ENCODE measurements at regions not wholly inside any gene's neighbourhood (a gene's known extent, or its start where the extent isn't known, plus 50 kb on each side); places are given as distances from the start of the nearest gene placed in this dataset.

DNA sequence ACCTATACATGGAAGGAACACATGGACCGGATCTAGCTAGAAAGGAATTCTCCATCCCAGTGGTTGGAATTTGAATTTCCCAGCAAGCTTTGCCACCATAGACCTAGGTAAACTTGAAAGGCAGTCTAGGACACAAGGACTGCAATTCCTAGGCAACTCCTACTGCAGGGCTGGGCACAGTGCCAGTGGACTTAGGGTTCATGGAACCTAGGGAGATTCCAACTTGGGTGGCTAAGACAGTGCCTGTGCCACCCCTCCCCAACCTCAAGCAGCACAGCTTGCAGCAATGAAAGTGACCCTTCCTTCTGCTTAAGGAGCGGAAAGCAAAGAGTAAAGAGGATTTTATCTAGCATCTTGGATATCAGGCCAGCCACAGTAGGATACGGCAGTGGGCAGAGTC is 663.3 kb downstream of the ELAVL2 start:
- no peak for DNase-seq

DNA sequence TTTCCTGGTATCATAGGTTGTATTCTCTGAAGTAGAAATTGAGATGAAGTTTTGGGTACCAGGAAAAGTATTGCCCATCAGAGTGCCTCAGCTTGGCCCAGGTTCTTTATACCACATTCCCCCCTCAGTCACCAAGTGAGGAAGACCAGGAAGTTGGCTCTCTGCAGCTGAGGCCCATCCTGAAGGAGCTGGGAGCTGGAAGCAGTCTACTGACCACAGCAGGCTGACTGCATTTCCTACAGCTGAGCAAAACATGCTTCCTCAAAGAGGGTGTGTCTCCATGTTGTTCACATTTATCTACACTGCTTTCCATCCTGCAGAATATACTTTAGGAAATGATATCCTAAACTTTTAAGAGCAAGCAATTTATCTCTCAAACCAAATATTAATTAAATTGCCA is 654.6 kb downstream of the ELAVL2 start:
- DNase-seq: no peak

DNA sequence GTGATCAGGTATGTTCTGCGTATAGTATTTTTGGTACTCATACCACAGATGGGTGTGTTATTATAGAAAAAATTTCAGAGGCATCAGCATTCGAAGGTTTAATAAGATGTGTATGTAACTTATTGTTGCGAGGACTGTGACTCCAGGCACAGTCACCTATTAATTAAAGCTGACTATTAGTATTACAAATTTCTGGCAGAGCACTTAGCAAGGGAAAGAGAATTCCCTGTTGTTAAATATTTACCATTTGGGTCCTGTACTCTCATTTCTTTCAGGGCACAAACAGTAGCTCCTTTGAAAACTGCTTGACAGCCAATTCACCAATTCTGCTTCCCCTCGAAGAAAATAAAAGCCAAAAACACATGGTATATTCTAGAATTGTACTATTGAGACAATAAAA is 653.8 kb downstream of the ELAVL2 start:
- DNase-seq: no peak

DNA sequence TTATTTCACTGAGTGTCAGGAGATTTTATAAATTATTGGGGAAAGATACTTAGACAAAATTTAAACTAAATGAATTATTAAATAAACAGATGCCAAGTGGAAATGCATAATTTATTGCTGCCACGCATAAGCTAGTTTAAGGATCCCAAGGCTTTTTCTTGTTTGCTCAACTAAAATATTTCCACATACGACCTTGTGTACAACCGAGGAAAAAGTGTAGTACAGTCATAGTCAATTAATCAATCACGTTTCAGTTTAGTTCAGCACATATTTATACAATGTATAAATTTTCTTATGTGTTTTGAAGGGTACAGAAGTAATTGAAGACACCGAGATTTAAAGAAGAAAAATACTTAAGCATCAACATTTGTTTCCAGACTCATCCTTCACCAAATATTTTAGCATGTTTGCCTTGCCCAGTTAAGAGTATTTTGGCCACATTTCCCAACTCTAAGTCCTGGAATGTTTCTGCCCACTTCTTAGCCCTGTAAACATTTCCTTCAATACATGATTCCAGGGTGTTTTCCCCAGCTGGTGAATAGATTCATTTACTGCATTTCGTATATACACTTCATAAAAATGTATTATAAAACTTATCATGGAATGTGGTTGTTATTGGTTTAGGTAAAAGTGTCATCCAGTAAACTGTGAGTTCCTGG is 652.9 kb downstream of the ELAVL2 start:
- DNase-seq: no peak

DNA sequence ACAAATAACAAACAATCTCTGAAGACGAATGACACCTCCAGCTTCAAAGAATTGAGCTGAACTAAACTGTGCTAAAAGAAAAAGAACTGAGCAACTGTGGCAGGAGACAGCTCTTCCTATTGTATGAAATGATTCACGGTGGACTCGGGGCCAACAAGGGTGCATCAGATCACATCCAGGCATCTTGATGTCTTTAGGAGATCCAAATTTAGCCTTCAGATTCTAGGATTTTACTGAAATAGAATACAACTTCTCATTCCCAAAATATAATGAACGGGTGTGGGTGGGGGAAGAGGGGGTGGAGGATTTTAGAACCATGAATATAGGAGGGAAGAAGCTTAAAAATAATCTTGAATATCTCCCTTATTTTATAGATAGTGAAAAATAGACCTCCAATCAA is 631.8 kb downstream of the ELAVL2 start:
- no peak for DNase-seq

DNA sequence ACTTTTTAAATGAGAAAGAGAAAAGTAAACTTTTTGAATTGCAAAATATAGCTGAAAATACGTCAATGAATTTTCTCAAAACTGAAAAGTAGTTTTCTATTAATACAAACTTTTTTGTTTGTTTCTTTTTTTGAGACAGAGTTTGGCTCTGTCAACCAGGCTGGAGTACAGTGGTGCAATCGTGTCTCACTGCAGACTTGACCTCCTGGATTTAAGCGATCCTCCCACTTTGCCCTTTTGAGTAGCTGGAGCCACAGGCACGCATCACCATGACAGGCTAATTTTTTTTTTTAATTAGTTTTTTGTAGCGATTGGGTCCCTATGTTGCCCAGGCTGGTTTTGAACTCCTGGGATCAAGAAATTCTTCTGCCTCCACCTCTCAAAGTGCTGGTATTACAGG is 610.4 kb downstream of the ELAVL2 start:
- no peak for DNase-seq

DNA sequence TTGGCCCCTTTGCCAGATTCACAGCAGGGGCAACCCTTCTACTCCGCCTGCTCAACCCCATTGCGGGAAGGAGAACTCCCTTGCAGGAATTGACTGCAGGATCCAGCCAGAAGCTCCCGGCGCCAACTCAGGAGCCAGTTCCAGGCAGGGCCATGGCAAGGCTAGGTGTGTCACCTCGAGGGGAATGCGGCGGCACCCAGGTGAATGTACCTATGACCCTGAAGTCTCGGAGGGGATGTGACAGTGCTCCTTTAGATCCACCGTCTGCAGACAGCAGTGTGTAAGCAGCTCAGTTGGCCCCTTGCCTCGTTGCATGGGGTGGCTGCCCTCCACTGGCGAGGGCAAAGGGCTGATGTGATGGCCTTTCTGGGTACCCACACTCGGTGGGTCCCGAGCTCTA is 606.6 kb downstream of the ELAVL2 start:
- no peak for DNase-seq

DNA sequence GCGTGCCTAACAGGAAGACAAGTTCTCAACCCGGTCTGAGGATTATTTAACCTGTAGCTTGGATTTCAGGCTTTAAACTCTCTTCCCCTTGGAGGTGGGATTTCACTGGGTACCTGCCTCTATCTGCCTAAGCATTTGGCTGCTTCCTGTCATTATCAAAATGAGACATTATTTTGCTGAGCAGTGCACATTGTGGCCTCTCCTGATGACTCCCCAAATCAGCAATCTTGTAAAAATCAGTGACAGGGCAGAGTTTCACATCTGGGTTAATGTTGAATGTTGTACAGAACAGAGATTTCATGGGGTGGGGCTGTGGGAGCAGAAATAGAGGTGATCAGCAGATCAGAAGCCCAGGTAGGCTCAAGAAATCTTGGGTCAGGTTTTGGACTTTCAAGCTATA is 605.9 kb downstream of the ELAVL2 start:
- DNase-seq: no peak

DNA sequence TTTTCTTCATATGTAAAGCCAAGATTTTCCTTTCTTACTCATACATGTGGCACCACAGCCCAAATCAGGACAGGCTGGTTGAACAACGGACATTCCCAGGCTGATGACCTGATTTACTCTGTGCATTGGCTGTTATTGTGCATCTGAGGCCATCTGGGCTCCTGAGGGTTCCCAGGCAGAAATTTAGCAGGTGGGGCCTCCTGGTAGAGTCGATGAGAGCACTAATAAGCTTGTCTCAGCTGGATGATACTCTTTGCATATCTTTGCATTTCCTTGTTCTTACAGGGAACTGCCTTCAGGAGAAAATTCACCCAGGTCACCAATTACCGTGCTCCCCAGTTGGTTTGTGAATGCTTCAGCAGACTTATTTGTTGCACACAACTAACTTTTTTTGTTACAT is 605.1 kb downstream of the ELAVL2 start:
- no peak for DNase-seq

DNA sequence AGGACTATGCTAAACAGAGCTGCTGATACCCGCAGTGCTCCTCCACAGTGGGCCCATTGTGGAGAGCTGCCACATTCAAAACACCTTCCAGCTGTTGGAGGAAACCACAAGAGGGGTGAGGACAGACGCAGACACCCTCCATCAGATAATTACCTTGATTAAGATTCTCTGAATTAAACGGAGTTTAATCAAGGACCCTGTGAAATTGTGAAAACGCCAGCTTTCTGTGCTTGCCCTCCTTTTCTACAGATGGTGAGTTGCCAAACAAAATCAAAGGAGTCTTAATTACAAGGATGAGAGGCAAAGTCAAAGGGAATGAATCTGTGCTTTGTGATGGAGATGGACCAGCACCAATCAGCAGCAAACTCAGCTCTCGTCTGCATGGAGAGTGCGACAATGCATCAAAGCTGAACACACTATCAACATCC is 596.1 kb downstream of the ELAVL2 start:
- no peak for DNase-seq

DNA sequence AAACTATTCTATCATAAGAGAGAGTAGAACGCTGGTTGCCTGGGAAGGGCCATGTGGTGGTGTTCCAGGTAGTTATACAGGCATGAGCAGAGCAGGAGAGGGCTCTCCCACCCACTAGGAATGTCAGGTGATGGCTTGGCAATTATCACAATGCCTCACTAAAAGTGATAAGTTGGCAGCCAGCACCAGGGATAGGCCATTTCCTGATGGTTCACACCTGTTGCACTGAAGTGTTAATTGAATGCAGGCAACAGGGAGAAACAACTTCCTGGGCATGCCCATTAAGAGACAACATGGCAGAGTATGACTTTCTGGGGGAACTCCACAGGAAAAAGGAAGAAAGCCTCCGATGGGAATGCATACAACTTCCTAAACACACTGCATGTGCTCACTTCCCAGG is 593.2 kb downstream of the ELAVL2 start:
- DNase-seq: no peak

DNA sequence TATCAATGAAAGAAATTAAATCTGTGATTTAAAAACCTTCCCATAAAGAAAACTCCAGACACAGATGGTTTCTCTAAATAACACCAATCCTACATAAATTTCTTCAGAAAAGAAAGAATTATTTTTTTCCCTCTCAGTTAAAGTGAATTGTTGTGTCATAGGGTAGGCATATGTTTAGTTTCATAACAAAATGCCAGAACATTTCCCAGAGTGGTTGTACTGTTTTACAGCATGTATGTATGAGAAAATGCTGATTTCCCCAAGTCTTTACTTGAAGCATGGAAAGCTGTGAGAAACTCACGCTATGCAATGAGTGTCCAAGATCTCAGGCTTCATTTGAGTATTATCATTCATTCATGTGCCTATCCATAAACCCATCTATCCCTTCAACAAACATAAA is 582.5 kb downstream of the ELAVL2 start:
- DNase-seq: no peak

DNA sequence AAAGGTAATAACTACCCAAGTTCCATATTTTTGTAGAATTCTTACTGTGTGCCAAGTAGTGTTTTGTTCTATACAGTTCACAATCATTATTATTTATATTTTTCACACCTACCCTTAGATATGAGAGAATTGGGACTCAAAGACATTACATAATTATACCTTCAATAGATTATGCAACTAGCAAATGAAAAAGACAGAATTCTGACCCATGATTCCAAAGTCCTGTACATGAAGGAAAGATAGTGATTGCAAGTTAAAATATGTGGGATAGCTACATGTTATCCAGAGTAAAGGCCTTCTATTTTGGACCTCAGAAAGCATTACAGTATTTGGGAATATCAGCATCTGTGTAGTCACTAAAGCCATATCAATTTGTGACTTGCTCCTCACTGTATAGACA is 581.0 kb downstream of the ELAVL2 start:
- no peak for DNase-seq

DNA sequence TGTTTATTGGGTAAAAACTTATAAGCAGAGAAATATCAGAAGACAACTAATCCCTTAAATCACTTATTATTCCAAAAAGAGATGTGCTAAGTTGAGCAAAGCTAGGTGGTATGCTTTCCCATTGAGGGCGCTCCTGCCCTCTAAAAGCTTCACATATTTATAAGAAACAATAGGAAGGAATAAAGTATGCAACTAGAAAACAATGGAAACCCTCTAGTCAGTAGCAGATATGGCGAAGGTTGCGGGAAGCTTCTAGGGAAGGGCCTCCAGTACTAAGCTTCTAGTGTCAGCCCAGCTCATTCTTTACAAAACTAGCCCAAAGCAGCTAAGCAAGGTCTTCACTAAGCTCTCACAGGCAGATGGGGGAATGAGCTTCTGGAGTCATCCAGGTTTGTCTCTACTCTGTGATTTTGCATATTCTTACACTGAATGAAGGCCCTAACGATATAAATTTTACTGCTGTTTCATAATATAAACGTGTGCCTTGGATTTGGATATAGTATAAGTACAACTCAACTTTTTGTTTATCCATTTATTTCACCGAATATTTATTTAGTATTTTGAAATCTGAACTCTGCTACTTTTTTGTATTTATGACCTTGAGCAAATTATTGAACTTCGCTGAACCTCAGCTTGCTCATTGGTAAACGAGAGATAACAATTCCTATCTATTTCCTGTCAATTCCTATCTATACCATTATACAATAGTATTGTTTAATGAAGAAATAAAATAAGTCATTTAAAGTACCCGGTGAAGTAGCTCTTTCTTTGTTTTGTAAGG is 571.4 kb downstream of the ELAVL2 start:
- DNase-seq: no peak

DNA sequence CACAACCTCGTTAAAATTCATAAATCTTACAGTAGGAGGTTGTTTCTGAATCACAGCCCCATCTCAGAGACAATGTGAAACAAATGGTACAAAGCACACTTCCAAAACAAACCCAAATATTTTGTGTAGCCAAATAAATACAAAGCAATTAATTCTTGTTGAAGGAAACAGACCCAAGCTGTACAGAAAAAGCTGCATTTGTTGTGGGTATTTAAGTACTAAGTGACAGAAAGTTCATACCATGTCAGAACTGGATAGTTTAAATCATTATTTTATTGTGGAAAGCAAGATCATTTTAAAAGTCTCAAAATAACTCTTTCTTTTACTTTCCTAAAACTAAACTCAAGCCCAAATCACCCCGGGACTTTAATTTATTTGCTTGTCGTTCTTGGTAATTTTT is 570.7 kb downstream of the ELAVL2 start:
- no peak for DNase-seq

DNA sequence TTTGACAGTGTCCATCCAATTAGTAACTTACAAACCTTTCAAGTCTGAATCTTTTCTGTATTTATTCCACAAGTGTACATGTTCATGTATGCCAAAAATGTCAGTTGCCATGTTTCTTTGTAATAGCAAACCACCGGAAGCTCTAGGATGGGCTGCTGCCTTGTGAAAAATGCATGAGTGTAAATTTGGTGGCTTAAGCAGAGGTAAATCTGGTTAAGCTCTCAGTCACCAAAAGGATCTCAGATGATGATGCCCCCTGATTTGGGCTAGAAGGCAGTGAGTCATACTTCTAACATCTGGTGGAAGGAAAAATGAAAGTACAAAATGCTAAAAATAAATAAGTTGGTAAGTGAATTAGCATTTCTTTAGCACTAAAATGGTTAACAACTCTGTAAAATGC is 567.5 kb downstream of the ELAVL2 start:
- DNase-seq: no peak

DNA sequence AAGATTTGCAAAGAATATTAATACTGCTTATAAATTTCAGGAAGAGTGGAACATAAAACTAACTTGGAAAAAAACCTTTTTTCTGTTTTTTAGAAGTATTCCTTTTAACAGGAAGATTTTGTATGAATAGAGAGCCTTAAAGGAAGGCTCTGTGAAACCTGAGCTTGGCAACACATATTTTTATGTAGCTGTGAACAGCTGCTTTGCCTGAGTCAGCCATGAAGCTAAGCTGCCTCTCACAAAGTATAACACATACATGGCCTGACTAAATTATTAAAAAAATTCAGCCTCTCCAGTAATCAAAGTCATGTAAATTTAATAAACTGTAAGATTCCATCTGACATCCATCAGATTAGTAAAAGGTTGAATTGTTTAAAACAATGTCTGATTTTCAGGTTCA is 547.5 kb downstream of the ELAVL2 start:
- no peak for DNase-seq

DNA sequence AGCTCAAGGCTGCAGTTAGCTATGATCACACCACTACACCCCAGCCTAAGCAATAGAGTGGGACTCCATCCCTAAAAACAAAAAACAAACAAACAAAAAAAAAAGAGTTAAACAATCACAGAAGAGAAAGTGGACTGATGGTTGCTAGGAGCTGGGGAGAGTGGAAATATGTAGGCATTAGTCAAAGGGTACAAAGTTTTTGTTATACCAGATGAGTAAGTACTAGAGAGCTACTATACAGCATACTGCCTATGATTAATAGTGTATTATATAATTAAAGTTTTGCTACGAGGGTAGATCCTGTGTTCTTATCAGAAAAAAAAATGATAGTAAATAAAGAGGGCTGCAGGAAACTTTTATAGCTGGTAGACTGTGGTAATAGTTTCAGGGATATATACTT is 538.6 kb downstream of the ELAVL2 start:
- DNase-seq: no peak

DNA sequence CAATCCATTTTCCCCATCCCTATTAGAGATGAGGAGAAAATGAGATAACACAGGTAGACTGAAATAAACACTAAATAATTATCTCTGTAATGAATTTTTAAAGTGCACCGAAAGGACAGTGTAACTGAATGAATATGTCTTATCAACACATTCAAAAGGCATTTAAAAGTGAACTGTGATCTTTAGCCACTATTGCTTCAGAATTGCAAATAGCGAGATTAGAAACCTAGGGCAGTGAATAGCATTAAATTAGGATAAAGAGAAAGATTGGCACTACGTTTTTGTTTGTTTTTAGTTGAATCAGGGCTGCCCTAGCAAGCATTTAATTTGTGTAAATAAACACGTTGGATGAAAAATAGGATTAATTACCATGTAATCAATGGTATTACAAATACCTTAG is 537.5 kb downstream of the ELAVL2 start:
- no peak for DNase-seq

DNA sequence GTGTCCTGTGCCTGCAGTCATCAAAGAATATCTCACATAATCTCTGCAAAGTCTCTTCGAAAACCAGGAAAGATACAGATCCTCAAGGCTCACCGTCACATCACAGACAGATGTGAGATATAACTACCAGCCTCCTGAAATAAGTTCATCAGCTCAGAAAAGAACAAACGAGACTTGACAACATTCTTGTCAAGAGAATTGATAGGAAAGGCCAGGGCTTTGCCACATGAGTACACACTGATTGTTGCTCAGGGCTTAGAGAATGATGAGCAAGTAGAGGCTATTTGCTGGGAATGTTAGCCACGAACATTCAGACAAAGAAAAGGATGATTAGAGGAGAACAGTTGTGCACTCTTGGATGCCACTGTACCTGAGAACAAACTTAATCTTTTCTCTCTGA is 535.1 kb downstream of the ELAVL2 start:
- no peak for DNase-seq

DNA sequence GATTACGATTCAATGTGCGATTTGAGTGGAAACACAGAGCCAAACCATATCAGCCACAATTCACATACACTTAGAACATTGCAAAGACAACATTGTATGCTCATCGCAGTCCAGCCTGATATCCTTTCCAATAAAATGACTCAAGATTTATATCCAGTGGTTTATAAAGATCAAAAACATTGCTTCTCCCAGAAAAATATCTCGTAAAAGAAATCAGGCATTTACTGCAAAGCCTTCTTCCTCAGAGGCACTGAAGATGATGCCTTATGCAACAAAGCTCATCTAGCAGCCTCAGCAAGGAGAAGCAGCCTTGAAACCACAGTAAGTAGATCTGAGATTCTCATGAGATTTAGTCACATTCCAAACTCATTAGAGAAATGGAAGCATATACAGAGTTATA is 523.8 kb downstream of the ELAVL2 start:
- DNase-seq: no peak

DNA sequence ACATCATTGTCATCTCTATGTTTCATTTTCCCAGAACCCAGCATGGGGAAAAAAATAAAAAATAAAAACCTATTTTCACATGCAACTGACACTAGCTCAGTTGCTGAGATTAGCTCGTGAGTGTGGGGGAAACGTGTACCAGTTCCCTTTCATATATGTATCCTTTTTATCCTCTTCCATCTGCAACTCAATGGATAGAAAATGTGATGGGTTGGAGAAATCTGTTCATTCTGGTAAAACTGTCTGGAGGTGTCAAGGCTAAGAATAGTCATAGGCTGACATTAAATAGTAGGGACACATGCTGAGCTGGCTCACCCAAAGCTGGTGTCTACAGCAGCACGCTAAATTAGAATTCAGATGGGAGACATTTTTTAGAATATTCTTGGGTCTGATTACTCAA is 519.3 kb downstream of the ELAVL2 start:
- DNase-seq: no peak

DNA sequence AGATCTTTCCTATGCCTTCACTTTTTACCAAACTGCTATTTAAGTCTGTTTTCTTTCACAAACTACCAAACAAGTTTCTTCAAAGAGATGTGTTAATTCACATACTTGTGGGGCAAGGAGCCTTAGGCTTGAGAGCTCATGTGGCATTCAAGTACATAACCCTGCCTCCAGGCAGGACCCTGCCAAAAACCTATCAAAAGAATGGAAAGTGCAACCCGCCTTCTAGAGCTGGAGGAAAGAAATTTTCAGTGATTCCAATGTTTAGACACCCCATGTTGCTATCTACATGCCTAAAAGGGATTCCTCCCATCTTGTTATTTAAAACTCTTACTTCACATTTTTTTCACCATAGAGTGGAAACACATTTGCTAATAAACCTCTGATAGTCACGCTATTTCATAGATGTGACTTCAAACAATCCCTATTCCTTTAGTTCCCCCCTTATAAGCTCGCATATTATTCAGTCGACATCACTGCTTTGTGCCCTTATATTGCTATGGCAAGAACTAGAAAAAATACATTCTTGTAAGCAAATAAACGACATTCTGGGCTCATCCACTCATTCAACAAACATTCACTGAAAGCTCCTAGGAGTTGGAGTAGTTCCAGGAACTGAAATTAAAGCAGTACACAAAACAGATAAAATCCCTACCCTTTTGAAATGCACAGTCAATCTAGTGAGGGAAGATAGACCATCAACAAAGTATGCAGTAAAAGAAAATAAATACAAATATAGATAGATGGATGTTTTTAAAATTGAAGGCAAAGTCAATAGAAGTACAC is 518.1 kb downstream of the ELAVL2 start:
- DNase-seq: no peak
